ENCODE measurements at regions not wholly inside any gene's neighbourhood (a gene's known extent, or its start where the extent isn't known, plus 50 kb on each side); places are given as distances from the start of the nearest gene placed in this dataset.

DNA sequence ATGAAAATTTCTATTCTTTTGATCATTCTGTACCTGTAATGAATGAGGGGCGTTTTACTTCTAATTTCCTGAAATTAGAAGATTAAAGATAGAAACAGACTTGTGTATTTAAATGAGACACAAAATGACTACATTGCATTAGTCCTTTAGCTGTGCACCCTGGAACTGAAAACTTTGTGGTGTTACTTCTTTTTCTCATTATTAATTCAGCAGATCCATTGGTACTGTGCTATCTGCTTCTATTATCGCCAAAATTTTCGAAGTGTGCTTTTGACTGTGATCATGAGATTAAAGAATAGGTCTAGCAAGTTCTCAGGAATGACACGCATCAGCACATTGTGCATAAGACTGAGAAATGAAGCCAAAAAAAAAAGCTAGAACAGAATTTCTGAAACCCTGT, 1938.9 kb upstream of the TENM3 start:
- no peak overlapping the region for H3K4me2 ChIP-seq (ENCODE audit: low read depth, low read length)
- H3K9me2 ChIP-seq (replicated peaks; ENCODE audit: insufficient read depth, low read length): no peaks in the 10 kb centered on the region
- H4K20me1 ChIP-seq (ENCODE audit: insufficient read depth, low read length): no peaks in the 10 kb centered on the region
- H3K27me3 ChIP-seq (replicated peaks; ENCODE audit: insufficient read depth, low read length): no peaks in the 10 kb centered on the region
- H3K79me2 ChIP-seq (ENCODE audit: low read length): no peaks in the 10 kb centered on the region
- no peak overlapping the region for H3K27ac ChIP-seq (ENCODE audit: low read length)
- no peak overlapping the region for H2AFZ ChIP-seq (ENCODE audit: low read length)
- no peak overlapping the region for H3K9ac ChIP-seq (ENCODE audit: low read length)
- TF ChIP-seq EZH2 (optimal IDR thresholded peaks at IDR 0.05; ENCODE audit: low read depth, low read length): no peak
- TF ChIP-seq EZH2phosphoT487 (IDR thresholded peaks at IDR 0.05; ENCODE audit: low read length): no peak
- TF ChIP-seq, protein P1, sequence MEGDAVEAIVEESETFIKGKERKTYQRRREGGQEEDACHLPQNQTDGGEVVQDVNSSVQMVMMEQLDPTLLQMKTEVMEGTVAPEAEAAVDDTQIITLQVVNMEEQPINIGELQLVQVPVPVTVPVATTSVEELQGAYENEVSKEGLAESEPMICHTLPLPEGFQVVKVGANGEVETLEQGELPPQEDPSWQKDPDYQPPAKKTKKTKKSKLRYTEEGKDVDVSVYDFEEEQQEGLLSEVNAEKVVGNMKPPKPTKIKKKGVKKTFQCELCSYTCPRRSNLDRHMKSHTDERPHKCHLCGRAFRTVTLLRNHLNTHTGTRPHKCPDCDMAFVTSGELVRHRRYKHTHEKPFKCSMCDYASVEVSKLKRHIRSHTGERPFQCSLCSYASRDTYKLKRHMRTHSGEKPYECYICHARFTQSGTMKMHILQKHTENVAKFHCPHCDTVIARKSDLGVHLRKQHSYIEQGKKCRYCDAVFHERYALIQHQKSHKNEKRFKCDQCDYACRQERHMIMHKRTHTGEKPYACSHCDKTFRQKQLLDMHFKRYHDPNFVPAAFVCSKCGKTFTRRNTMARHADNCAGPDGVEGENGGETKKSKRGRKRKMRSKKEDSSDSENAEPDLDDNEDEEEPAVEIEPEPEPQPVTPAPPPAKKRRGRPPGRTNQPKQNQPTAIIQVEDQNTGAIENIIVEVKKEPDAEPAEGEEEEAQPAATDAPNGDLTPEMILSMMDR (IDR thresholded peaks at IDR 0.05; ENCODE audit: low read length): no peak
- H3K4me3 ChIP-seq (ENCODE audit: low read length): no peak overlapping the region
- no peaks in the 10 kb centered on the region for H3K36me3 ChIP-seq (replicated peaks; ENCODE audit: insufficient read depth, low read length)
- H3K9me3 ChIP-seq (replicated peaks; ENCODE audit: insufficient read depth, low read length): no peaks in the 10 kb centered on the region
- 0 out of 2 replicates have a peak, but pooled peaks cover 4% of the 10 kb centered on the region for H3K4me1 ChIP-seq (ENCODE audit: low read length)
- no peaks in the 10 kb centered on the region for H3F3A ChIP-seq (ENCODE audit: insufficient read depth, low read length)
- no peak for DNase-seq

DNA sequence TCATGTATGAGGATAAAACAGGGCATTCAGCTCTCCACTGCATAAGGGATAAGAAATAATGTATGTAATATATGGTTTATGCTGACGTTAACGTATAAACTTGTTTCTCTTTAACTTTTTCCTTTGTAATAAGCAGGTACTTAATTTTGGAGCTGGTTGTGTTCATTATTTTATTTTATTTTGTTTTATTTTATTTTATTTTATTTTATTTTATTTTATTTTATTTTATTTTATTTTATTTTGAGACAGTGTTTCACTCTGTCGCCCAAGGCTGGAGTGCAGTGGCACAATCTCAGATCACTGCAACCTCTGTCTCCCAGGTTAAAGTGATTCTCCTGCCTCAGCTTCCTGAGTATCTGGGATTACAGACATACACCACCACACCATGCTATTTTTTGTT, 1932.6 kb upstream of the TENM3 start:
- no peak overlapping the region for H3K27ac ChIP-seq (ENCODE audit: low read length)
- H3K4me3 ChIP-seq (ENCODE audit: low read length): no peak overlapping the region
- no peaks in the 10 kb centered on the region for H3K79me2 ChIP-seq (ENCODE audit: low read length)
- H3K36me3 ChIP-seq (replicated peaks; ENCODE audit: insufficient read depth, low read length): no peaks in the 10 kb centered on the region
- H3K9ac ChIP-seq (ENCODE audit: low read length): no peak overlapping the region
- no peak overlapping the region for H3K4me2 ChIP-seq (ENCODE audit: low read depth, low read length)
- TF ChIP-seq EZH2phosphoT487 (IDR thresholded peaks at IDR 0.05; ENCODE audit: low read length) (no peak), EZH2 (optimal IDR thresholded peaks at IDR 0.05; ENCODE audit: low read depth, low read length) (no peak)
- TF ChIP-seq, protein P1 (IDR thresholded peaks at IDR 0.05; ENCODE audit: low read length): no peak
- no peaks in the 10 kb centered on the region for H4K20me1 ChIP-seq (ENCODE audit: insufficient read depth, low read length)
- peaks cover 15% of the 10 kb centered on the region for H3K4me1 ChIP-seq (ENCODE audit: low read length)
- H3K27me3 ChIP-seq (replicated peaks; ENCODE audit: insufficient read depth, low read length): no peaks in the 10 kb centered on the region
- no peak overlapping the region for H2AFZ ChIP-seq (ENCODE audit: low read length)
- no peaks in the 10 kb centered on the region for H3K9me2 ChIP-seq (replicated peaks; ENCODE audit: insufficient read depth, low read length)
- no peaks in the 10 kb centered on the region for H3K9me3 ChIP-seq (replicated peaks; ENCODE audit: insufficient read depth, low read length)
- H3F3A ChIP-seq (ENCODE audit: insufficient read depth, low read length): peaks cover 12% of the 10 kb centered on the region
- no peak for DNase-seq

DNA sequence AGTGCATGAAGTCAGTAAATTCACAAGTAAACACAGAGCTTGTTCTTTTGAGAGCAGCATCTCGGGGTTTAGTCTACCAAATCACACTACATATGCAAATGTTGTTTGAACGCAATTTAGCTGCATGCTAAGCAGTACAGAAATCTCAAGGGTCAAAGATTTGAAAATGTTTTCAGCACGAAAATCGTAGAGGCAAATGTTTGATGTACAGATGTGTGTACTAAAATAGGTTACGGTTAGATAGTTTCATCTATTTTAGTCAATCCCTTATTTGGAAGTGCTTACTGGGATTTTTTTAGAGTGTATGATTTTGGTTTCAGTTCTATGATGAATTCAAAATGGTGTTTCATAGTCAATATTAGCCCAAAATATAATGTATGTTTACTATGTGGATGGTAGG, 1928.2 kb upstream of the TENM3 start:
- Histone ChIP-seq H3F3A (ENCODE audit: insufficient read depth, low read length) (peaks cover 12% of the 10 kb centered on the region), H3K4me3 (ENCODE audit: low read length) (peak overlapping the region; percentile 25), H3K4me2 (ENCODE audit: low read depth, low read length) (peak overlapping the region; percentile 66), H3K9me3 (replicated peaks; ENCODE audit: insufficient read depth, low read length) (no peaks in the 10 kb centered on the region), H3K4me1 (ENCODE audit: low read length) (peaks cover 20% of the 10 kb centered on the region), H3K9me2 (replicated peaks; ENCODE audit: insufficient read depth, low read length) (no peaks in the 10 kb centered on the region), H3K9ac (ENCODE audit: low read length) (peak overlapping the region; percentile 37; the same call in 1 of the 2 replicates), H3K27me3 (replicated peaks; ENCODE audit: insufficient read depth, low read length) (no peaks in the 10 kb centered on the region), H2AFZ (ENCODE audit: low read length) (peak overlapping the region; percentile 25; the same call in 1 of the 2 replicates), H4K20me1 (ENCODE audit: insufficient read depth, low read length) (no peaks in the 10 kb centered on the region), H3K36me3 (replicated peaks; ENCODE audit: insufficient read depth, low read length) (no peaks in the 10 kb centered on the region), H3K79me2 (ENCODE audit: low read length) (no peaks in the 10 kb centered on the region), H3K27ac (ENCODE audit: low read length) (peak overlapping the region; percentile 78)
- DNase-seq: peak; percentile 93
- TF ChIP-seq, protein P1 (IDR thresholded peaks at IDR 0.05; ENCODE audit: low read length): no peak
- TF ChIP-seq EZH2phosphoT487 (IDR thresholded peaks at IDR 0.05; ENCODE audit: low read length) (no peak), EZH2 (optimal IDR thresholded peaks at IDR 0.05; ENCODE audit: low read depth, low read length) (no peak)

Measured in MM.1S (cell line).